ENCODE measurements at regions not wholly inside any gene's neighbourhood (a gene's known extent, or its start where the extent isn't known, plus 50 kb on each side); places are given as distances from the start of the nearest gene placed in this dataset.
A peak's percentile ranks its signal among the peaks of the same experiment; 100 is the strongest.
"Not testable (repeated sequence)": the region's sequence is repeated elsewhere in the genome, so short reads cannot be mapped to it uniquely, and the experiment has no call there.

DNA sequence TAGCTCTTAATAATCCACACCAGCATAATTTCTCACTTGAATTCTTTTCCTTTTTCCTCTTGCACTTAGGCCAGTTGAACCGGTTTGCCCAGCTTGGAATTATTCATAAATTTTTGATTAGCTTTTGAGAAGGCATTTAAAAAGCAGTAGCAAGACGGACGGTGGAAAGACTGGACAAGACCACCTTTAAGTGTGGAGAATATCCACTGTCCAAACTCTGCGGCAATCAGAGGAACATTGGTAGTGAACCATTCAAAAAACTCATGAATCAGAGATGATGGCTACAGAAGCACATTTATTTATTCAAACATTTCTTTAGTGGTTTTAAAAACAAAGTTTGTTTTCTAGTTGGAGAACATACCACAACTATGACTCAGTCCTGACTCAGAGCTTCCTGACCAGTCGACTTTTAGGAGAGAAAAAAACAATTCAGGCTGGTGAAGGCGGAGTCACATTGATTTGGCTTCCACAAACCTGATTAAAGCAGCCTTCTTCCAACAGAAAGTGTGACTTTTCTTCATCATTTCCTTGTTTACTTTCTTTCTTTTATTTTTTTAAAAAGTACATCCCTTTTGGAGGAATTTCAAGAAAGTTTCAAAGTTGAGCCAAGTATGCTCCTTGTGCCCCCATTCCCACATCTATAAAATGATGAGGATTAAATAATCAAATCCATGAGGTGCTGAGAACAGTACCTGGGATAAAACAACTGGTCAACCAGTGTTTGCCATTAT, 128.8 kb downstream of the ADSS2 start:
- Mint-ChIP-seq H3K4me3 (peak overlapping the region in 3 of 4 donors; percentile 14 to 93 (median 77)), H3K4me1 (peaks cover 28 to 32% (median 29%) of the 10 kb centered on the region in 3 donors), H3K9me3 (peaks cover 0 to 2% (median 0%) of the 10 kb centered on the region in 3 donors), H3K27ac (no peak overlapping the region), H3K27me3 (no peaks in the 10 kb centered on the region), H3K36me3 (peaks cover 6% of the 10 kb centered on the region)

DNA sequence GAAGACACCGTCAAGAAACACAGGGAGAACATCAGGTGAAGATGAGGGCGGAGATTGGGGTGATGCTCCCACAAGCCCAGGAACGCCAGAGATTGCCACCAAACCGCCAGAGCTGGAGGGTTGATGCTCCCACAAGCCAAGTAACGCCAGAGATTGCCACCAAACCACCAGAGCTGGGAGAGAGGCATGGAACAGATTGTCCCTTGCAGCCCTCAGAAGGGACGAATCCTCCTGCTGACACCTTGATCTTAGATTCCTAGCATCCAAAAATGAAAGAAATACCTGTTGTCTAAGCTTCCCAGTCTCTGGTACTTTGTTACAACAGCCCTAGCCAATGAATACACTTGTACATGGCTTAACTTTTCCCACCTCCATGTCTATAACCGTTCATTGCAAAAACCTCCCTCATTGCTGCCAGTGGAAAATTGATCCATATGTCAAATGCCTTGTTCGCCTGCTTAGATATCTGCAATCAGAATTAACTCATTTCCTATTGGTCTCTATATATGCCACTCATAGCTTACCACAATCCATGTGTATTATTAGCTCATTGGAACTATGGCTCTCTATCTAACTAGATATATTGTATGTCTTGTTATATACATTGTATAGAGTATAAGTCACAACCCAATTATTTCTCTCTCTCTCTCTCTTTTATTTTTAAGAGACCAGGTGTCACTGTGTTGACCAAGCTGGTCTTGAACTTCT, 127.4 kb downstream of the ADSS2 start:
- Mint-ChIP-seq H3K36me3 (peaks cover 6% of the 10 kb centered on the region), H3K27ac (peak overlapping the region in 1 of 3 donors; percentile 81), H3K4me1 (peaks cover 20 to 30% (median 26%) of the 10 kb centered on the region in 3 donors), H3K9me3 (peaks cover 2 to 7% (median 2%) of the 10 kb centered on the region in 3 donors), H3K27me3 (no peaks in the 10 kb centered on the region), H3K4me3 (peak overlapping the region; percentile 54 to 93 (median 79))

DNA sequence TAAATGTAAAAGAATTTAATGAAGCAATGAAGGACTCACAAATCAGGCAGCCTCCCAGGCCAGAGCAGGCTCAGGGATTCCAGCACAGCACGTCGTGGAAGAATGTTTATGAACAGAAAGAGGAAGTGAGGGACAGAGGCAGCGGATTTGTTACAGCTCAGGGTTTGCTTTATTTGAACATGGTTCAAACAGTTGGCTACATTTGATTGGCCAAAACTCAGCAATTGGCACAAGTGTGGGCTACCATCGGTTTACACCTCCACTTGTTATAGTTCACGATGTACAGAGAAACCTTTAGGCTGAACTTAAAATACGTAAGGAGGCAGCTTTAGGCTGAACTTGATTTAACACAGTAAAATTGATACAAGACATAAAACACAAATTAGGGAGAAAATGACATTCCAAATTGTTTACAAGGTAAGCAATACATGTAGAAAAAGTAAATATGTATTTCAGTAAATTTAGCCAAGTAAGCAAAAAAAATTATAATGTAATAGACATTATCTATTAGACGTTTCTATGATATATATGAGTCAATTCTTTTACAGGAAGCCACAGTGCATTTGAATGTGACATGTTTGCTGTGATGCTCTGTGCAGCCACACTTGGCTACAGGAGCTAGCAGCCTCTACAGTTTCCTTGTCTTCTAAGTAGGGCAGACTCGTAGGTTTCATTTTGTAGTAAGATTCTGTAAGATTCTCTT, 126.5 kb downstream of the ADSS2 start:
- Mint-ChIP-seq H3K27ac (peak overlapping the region in 1 of 3 donors; percentile 81), H3K36me3 (peaks cover 3% of the 10 kb centered on the region), H3K4me3 (peak overlapping the region; percentile 41 to 93 (median 79)), H3K9me3 (peaks cover 2 to 7% (median 2%) of the 10 kb centered on the region in 3 donors), H3K4me1 (peaks cover 13 to 24% (median 20%) of the 10 kb centered on the region in 3 donors), H3K27me3 (no peaks in the 10 kb centered on the region)

DNA sequence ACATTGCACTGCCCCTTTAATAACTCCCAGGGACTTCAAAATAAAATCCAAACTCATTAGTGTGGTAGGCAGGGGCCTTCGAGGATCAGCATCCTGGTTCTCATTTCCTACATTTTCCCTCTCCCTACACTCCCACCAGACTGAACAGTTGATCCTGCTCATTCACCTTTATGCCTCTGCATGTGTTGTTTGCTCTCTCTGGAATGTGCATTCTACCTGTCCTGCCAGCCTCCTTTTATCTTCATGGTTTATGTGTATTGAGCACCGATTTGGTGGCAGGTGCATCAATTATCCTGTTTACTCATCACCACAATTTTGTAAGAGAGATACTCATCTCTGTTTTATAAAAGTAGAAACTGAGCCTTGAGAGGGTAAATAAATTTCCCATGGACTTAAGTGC, 125.0 kb downstream of the ADSS2 start:
- Mint-ChIP-seq H3K36me3 (peaks cover 5% of the 10 kb centered on the region), H3K4me1 (peaks cover 11 to 22% (median 20%) of the 10 kb centered on the region in 3 donors), H3K27me3 (no peaks in the 10 kb centered on the region), H3K9me3 (peaks cover 2 to 7% (median 2%) of the 10 kb centered on the region in 3 donors), H3K4me3 (peak overlapping the region in 2 of 4 donors; percentile 24 to 72), H3K27ac (no peak overlapping the region)

DNA sequence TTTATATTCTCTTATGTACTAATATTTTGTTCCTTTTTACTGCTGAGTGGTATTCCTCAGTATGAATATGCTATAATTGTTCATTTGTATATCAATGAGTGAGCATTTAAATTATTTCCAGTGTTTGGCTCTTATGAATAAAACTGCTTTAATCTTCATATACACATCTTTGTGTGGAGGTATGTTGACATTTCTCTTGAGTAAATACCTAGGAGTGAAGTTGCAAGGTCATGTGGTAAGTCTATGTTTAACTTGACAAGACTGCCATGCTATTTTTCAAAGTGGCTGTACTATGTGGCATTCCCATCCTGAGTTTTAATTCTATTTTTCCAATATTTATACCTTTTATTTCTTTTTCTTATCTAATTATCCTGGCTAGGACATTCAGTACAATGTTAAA, 124.2 kb downstream of the ADSS2 start:
- Mint-ChIP-seq H3K9me3 (peaks cover 1 to 7% (median 2%) of the 10 kb centered on the region in 3 donors), H3K4me1 (peaks cover 11 to 20% (median 20%) of the 10 kb centered on the region in 3 donors), H3K4me3 (no peak overlapping the region), H3K27ac (no peak overlapping the region), H3K27me3 (peaks cover 1% of the 10 kb centered on the region), H3K36me3 (peaks cover 5% of the 10 kb centered on the region)

DNA sequence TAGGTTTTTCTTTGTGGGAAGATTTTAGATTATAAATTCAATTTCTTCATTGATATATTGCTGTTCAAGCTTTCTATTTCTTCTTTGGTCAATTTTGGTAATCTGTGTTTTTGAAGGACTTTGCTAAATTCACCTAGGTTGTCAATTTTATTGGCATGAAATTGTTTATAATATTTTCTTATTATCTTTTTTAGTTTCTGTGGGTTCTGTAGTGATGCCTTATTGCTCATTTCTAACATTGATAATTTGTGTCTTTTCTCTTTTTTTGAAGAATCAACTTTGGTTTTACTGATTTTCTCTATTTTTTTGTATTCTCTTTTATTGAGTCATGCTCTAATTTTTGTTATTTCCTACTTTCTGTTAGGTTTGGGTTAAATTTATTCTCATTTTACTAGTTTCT, 123.2 kb downstream of the ADSS2 start:
- peaks cover 9 to 20% (median 19%) of the 10 kb centered on the region in 3 donors for H3K4me1 Mint-ChIP-seq
- H3K27me3 Mint-ChIP-seq, result peaks cover 2% of the 10 kb centered on the region
- peaks cover 0 to 7% (median 2%) of the 10 kb centered on the region in 3 donors for H3K9me3 Mint-ChIP-seq
- no peak overlapping the region for H3K27ac Mint-ChIP-seq
- peaks cover 5% of the 10 kb centered on the region for H3K36me3 Mint-ChIP-seq
- H3K4me3 Mint-ChIP-seq, result no peak overlapping the region

DNA sequence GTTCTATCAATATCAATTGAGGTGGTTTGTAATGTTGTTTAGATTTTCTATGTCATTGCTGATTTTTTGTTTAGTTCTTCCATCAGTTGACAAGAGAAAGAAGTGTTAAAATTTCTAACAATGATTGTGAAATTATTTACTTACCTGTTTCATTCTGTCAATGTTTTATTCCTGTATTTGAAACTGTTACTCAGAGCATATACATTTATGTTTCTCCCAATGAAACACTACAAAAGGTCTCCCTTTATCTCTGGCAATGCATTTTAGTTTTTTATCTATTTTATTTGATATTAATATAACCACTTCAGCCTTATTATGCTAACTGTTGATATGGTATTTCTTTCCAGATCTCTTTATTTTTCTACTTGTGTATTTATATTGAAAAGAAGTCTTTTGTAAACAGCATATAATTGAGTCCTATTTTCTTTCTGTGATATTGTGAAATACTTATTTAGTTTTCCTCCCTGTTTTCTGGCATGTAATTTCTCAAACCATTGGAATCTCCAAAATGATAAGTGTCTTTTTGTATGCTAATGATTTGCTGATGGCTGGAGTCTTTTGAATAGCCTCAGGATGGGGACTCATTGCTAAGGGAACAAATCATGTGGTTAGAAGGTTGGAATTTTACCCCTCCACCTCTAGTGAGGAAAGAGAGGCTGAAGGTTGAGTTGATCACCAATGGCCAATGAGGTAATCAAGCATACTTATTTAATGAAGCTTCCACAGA, 122.0 kb downstream of the ADSS2 start:
- H3K9me3 Mint-ChIP-seq, result peaks cover 0 to 7% (median 2%) of the 10 kb centered on the region in 3 donors
- peaks cover 9 to 15% (median 10%) of the 10 kb centered on the region in 3 donors for H3K4me1 Mint-ChIP-seq
- H3K4me3 Mint-ChIP-seq, result no peak overlapping the region
- H3K27ac Mint-ChIP-seq, result no peak overlapping the region
- H3K36me3 Mint-ChIP-seq, result peaks cover 5% of the 10 kb centered on the region
- H3K27me3 Mint-ChIP-seq, result peaks cover 7% of the 10 kb centered on the region

DNA sequence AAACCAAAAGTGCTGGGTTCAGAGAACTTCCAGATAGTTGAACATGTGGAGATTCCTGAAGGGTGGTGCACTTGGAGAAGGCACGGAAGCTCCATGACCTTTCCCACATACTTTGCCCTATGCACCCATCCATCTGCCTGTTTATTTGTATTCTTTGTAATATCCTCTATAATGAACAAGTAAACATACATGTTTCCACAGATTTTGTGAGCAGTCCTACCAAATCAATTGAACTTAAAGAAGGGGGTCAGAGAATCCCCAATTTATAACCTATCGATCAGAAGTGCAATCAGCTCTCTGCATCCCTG, 121.4 kb downstream of the ADSS2 start:
- Mint-ChIP-seq H3K9me3 (peaks cover 0 to 7% (median 2%) of the 10 kb centered on the region in 3 donors), H3K36me3 (peaks cover 5% of the 10 kb centered on the region), H3K27ac (no peak overlapping the region), H3K4me3 (no peak overlapping the region), H3K27me3 (peaks cover 7% of the 10 kb centered on the region), H3K4me1 (peaks cover 5 to 11% (median 5%) of the 10 kb centered on the region in 3 donors)

DNA sequence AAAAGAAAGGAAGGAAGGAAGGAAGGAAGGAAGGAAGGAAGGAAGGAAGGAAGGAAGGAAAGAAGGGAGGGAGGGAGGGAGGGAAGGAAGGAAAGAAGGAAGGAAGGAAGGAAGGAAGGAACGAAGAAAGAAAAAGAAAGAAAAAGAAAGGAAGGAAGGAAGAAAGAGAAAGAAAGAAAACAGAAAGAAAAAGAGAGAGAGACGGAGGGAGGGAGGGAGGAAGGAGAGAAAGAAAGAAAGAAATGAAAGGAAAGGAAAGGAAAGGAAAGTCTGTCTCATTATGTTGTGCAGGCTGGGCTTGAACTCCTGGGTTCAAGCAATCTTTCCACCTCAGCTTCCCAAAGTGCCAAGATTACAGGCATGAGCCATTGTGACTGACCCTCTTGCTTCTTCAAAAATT, 118.9 kb downstream of the ADSS2 start:
- not testable (repeated sequence) for H3K4me1 Mint-ChIP-seq, H3K36me3 Mint-ChIP-seq, H3K27me3 Mint-ChIP-seq, H3K9me3 Mint-ChIP-seq, H3K4me3 Mint-ChIP-seq, H3K27ac Mint-ChIP-seq

DNA sequence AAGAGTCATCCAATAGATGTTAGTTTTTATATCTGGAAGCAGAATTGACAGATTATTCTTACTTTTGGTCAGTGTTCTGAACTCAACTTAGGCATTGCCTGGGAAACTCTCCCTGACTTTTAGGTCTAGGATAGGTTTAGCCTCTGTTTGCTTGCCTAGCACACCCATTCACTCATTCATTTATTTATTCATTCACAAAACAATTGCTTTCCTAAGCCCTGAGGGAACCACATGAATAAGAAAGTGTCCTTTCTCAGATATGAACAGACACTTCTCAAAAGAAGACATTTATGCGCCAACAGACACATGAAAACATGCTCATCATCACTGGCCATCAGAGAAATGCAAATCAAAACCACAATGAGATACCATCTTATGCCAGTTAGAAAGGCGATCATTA, 117.4 kb downstream of the ADSS2 start:
- not testable (repeated sequence) for H3K36me3 Mint-ChIP-seq, H3K9me3 Mint-ChIP-seq, H3K4me3 Mint-ChIP-seq, H3K4me1 Mint-ChIP-seq, H3K27me3 Mint-ChIP-seq, H3K27ac Mint-ChIP-seq

DNA sequence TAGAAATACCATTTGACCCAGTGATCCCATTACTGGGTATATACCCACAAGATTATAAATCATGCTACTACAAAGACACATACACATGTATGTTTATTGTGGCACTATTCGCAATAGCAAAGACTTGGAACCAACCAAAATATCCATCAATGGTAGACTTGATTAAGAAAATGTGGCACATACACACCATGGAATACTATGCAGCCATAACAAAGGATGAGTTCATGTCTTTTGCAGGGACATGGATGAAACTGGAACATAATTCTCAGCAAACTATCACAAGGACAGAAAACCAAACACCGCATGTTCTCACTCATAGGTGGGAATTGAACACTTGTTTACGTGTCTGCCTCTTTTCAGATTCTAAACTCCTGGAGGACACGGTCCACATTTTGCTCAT, 116.9 kb downstream of the ADSS2 start:
- not testable (repeated sequence) for H3K27me3 Mint-ChIP-seq, H3K4me1 Mint-ChIP-seq, H3K9me3 Mint-ChIP-seq, H3K27ac Mint-ChIP-seq, H3K4me3 Mint-ChIP-seq, H3K36me3 Mint-ChIP-seq

DNA sequence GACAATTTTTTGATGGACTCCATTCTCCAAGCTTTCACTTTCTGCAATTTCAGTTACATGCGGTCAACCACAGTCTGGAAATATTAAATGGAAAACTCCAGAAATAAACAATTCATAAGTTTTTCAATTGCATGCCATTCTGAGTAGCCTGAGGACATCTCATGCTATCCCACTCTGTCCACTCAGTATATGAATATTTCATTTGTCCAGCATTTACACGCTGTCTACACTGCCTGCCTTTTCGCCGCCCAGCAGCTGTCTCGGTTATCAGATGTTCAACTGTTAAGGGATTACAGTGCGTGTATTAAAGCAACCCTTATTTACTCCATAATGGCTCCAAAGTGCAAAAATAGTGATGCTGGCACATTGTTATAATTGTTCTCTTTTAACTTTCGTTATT, 116.3 kb downstream of the ADSS2 start:
- no peaks in the 10 kb centered on the region for H3K36me3 Mint-ChIP-seq
- H3K9me3 Mint-ChIP-seq, result peaks cover 0 to 2% (median 0%) of the 10 kb centered on the region in 3 donors
- no peak overlapping the region for H3K4me3 Mint-ChIP-seq
- no peak overlapping the region for H3K27ac Mint-ChIP-seq
- H3K4me1 Mint-ChIP-seq, result no peaks in the 10 kb centered on the region
- H3K27me3 Mint-ChIP-seq, result peaks cover 11% of the 10 kb centered on the region

DNA sequence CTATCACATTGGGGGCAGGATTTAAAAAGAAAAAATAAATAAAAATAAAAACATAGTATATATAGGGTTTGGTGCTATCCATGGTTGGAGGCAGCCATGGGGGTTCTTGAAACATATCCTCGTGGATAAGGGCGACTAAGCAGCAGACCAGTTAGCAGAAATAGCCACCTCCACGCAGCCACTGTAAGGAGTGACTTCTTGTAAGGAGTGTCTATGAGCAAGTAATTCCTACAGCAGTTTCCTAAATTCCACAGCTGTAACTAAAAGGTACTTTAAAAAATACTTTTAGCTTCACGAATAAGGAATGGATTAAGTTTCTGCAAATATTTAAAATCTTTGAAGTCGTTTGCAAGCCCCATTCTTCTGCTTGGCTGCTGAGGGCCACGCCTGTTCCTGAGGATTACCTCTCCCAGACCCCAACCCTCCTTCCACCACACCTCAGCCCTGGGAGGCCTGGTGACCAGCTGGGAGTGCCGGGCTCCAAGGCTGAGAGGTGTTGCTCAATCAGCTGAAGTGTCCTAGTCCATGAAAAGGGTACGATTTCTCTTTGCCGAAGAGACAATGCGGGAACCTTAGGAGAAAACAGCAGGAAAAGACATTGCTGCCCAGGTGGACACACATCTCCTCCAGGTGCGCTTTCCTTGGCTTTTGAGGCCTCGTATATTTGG, 115.3 kb downstream of the ADSS2 start:
- Mint-ChIP-seq H3K36me3 (no peaks in the 10 kb centered on the region), H3K27ac (no peak overlapping the region), H3K27me3 (peaks cover 13% of the 10 kb centered on the region), H3K9me3 (peaks cover 0 to 2% (median 0%) of the 10 kb centered on the region in 3 donors), H3K4me3 (no peak overlapping the region), H3K4me1 (no peaks in the 10 kb centered on the region)

DNA sequence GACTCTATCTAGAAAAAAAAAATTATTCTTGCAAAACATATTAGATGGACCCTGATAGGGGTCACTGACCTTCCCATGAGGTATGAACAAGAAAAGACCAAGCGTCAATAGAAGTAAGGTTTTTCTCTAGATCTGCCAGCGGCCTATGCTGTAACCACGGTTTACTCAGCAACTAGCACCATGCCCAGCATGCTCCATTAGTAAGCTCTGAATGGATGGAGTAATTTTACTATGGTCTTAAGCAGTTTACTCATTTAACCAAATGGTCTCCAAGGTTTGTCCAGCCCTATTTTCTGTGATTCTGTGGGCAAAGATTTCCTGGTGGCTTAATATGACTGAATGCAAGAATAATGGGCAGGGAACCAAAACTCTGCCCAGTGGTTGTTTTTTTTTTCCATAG, 113.9 kb downstream of the ADSS2 start:
- Mint-ChIP-seq H3K36me3 (no peaks in the 10 kb centered on the region), H3K4me3 (no peak overlapping the region), H3K4me1 (no peaks in the 10 kb centered on the region), H3K27me3 (peaks cover 11% of the 10 kb centered on the region), H3K9me3 (peaks cover 0 to 2% (median 0%) of the 10 kb centered on the region in 3 donors), H3K27ac (no peak overlapping the region)
